Neural crest cell (in vitro differentiated cells): ENCODE measurements at regions not wholly inside any gene's neighbourhood (a gene's known extent, or its start where the extent isn't known, plus 50 kb on each side); places are given as distances from the start of the nearest gene placed in this dataset.

Experiments used
- DNase-seq: peaks from one replicate; pipeline ENCODE4 v3.0.0; 2021; ENCODE audit warnings: low read depth, mixed read lengths, low spot score
- H3K27ac Mint-ChIP-seq: one replicate; pipeline ENCODE4 v1.8.0; 2021; ENCODE audit warnings: mild to moderate bottlenecking, mixed read lengths; ENCODE audit not compliant: unreplicated experiment
- H3K27me3 Mint-ChIP-seq: 2 replicates; pipeline ENCODE4 v1.8.0; 2021; ENCODE audit warnings: low read depth, mild to moderate bottlenecking, mixed read lengths
- H3K36me3 Mint-ChIP-seq: 2 replicates; pipeline ENCODE4 v1.8.0; 2021; ENCODE audit warnings: low read depth, mild to moderate bottlenecking, mixed read lengths
- H3K4me1 Mint-ChIP-seq: 2 replicates; pipeline ENCODE4 v1.8.0; 2021; ENCODE audit warnings: mixed read lengths
- H3K4me3 Mint-ChIP-seq: one replicate; pipeline ENCODE4 v1.8.0; 2021; ENCODE audit warnings: mild to moderate bottlenecking, mixed read lengths
- H3K9me3 Mint-ChIP-seq: 2 replicates; pipeline ENCODE4 v1.8.0; 2021; ENCODE audit warnings: mixed read lengths
- TF ChIP-seq, protein P1 (sequence below): fragments of 200-600 bp; sonication (generic); conservative IDR thresholded peaks from 2 replicates; pipeline ENCODE4 v1.5.0; 2021; ENCODE audit warnings: antibody characterized with exemption, mild to moderate bottlenecking

DNA sequence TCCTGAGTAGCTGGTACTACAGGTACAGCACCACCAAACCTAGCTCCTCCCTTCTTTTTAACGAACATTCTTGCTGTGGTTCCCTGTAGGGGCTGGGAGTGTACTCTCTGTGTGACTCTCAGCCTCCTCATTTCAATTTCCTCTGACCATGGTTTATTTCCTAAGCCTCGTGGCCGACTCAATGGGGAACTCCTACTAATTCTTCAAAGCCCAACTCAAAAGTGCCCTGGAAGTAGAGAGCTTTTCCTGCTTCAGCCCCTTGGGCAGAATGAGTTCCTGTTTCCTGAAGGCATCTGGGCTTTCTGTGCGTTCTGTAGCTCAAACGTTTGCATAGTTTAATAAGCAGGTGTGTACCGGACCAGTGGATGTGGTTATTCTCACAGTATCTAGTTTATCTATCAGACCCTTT, 70.9 kb upstream of the ACOT11 start:
- Mint-ChIP-seq H3K36me3 (no peaks in the 10 kb centered on the region), H3K4me1 (peaks cover 56% of the 10 kb centered on the region), H3K27ac (no peak overlapping the region), H3K9me3 (no peaks in the 10 kb centered on the region), H3K27me3 (no peaks in the 10 kb centered on the region), H3K4me3 (peak overlapping the region; percentile 35)
- no peak for DNase-seq
- TF ChIP-seq, protein P1, sequence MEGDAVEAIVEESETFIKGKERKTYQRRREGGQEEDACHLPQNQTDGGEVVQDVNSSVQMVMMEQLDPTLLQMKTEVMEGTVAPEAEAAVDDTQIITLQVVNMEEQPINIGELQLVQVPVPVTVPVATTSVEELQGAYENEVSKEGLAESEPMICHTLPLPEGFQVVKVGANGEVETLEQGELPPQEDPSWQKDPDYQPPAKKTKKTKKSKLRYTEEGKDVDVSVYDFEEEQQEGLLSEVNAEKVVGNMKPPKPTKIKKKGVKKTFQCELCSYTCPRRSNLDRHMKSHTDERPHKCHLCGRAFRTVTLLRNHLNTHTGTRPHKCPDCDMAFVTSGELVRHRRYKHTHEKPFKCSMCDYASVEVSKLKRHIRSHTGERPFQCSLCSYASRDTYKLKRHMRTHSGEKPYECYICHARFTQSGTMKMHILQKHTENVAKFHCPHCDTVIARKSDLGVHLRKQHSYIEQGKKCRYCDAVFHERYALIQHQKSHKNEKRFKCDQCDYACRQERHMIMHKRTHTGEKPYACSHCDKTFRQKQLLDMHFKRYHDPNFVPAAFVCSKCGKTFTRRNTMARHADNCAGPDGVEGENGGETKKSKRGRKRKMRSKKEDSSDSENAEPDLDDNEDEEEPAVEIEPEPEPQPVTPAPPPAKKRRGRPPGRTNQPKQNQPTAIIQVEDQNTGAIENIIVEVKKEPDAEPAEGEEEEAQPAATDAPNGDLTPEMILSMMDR: no peak

- Mint-ChIP-seq H3K27ac (no peak overlapping the region), H3K36me3 (no peaks in the 10 kb centered on the region), H3K27me3 (no peaks in the 10 kb centered on the region), H3K9me3 (no peaks in the 10 kb centered on the region), H3K4me1 (peaks cover 60% of the 10 kb centered on the region), H3K4me3 (peak overlapping the region; percentile 84)
- no peak for DNase-seq
- TF ChIP-seq, protein P1: no peak
These were observed 70.4 kb upstream of the SSBP3 start for GRCh38 chr1:54476530-54477109.

DNA sequence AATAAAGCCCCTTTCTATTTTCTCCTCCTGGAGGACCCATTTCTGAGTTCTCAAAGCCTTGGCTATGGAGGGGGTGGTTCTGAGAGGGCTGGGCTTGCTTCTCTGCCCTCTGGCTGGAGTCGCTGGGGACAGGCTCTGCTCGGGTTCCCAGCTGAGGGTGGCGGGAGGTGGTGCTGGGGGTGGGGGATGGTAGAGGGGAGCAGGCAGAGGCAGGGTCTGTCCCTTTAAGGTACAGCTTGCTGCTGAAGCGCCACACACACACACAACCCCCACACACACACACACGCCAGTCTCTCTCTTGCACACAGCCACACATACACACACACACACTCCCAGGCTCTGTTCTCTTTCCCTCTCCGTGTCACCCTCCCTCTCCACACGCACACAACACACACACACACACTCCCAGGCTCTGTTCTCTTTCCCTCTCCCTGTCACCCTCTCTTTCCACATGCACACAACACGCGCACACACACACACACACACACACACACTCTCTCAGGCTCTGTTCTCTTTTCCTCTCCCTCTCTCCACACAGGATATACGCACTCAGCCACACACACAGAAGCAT, 69.8 kb upstream of the SSBP3 start:
- Mint-ChIP-seq H3K36me3 (no peaks in the 10 kb centered on the region), H3K9me3 (no peaks in the 10 kb centered on the region), H3K4me3 (peak overlapping the region; percentile 84), H3K27me3 (no peaks in the 10 kb centered on the region), H3K27ac (peak overlapping the region; percentile 85), H3K4me1 (peaks cover 58% of the 10 kb centered on the region)
- TF ChIP-seq, protein P1: no peak
- no peak for DNase-seq

DNA sequence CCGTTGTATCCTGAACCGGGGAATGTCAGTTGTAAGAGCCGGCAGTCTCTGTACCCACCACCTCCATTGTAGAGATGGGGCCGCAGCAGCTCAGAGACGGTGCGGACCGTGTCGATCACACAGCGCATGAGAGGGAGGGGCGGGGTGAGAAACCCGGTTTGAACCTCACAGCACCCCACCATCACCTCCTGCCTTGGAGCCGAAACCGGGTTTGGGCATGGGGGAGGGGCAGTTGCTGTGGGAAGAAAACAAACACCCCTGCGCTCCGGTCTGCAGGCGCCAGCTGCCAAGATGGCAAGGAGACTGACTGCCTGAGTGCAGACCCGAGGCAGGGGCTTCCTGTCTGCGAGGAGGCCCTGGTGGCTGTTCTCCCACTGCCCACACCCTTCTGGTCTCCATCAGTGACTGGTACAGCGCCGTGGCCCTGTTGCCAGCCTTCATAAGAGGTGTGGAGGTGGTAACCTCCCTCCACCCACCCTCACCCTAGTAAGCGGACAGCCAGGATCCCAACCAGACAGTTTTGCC, 69.2 kb upstream of the SSBP3 start:
- Mint-ChIP-seq H3K9me3 (no peaks in the 10 kb centered on the region), H3K36me3 (no peaks in the 10 kb centered on the region), H3K27ac (no peak overlapping the region), H3K27me3 (no peaks in the 10 kb centered on the region), H3K4me1 (peaks cover 52% of the 10 kb centered on the region), H3K4me3 (peak overlapping the region; percentile 84)
- no peak for DNase-seq
- TF ChIP-seq, protein P1: no peak

DNA sequence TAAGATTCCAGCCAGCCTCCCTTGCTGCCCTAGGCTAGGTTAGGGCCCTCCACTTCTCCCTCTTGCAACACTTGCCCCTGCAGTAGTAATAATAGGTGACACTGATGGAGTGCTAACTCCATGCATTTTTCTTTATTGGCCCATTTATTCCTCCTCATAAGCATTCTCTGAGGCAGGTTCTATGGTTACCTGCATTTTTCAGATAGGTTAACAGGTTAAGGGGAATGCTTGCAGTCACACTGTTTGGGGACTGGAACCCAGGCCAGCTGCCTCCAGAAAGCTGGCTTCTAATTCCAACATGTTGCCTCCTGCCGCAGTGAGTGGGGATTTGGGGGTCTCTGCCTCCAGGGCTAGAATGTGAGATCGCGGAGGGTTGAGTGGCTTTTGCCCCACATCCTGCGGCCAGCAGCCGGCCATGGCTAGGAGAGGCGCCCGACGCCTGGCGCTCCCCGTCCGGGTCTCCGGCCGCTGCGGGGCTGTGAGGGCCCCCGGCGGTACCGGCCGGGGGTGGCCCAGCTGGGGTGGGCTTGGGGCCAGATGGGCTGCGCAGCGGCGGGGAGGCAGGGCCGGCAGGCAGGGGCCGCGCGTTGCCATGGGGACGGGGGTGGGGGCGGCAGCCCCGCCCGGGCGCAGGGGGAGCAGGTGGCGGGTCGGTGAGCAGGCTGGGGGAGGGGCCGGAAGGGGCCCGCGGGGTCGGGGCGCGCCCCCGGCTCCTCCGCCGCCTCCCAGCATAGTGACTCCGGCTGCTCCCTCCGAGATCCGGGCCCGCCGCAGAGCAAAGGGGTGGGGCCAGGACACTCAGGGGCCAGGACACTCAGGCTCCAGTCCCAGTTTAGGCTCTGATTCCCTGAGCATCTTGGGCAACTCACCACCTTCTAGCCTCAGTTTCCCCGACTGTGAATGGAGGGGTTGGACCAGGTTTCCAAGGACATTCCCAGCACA, 68.4 kb upstream of the SSBP3 start:
- peaks cover 44% of the 10 kb centered on the region for H3K4me1 Mint-ChIP-seq

More for the DNA sequence above, 68.4 kb upstream of the SSBP3 start:
- Mint-ChIP-seq H3K27ac (no peak overlapping the region), H3K4me3 (peak overlapping the region; percentile 79), H3K27me3 (no peaks in the 10 kb centered on the region), H3K36me3 (no peaks in the 10 kb centered on the region), H3K9me3 (no peaks in the 10 kb centered on the region)
- peak; percentile 53 for DNase-seq
- TF ChIP-seq, protein P1: no peak
